MM.1S (cell line): ENCODE measurements at regions not wholly inside any gene's neighbourhood (a gene's known extent, or its start where the extent isn't known, plus 50 kb on each side); places are given as distances from the start of the nearest gene placed in this dataset.

Source experiments
- DNase-seq: peaks from one replicate; pipeline ENCODE4 v3.0.0-alpha.2; 2015
- H2AFZ ChIP-seq: fragments of 300-600 bp; sonication (generic); 2 replicates; pipeline ENCODE4 v1.6.0; 2016; ENCODE audit warnings: antibody characterized with exemption, low read length
- H3F3A ChIP-seq: fragments of 300-600 bp; sonication (generic); 2 replicates; pipeline ENCODE4 v1.6.1; 2016; ENCODE audit warnings: mild to moderate bottlenecking, antibody characterized with exemption, low read length, moderate library complexity, mixed read lengths; ENCODE audit not compliant: insufficient read depth
- H3K27ac ChIP-seq: fragments of 300-600 bp; sonication (generic); 2 replicates; pipeline ENCODE4 v1.5.1; 2016; ENCODE audit warnings: mild to moderate bottlenecking, low read length
- H3K27me3 ChIP-seq: fragments of 300-600 bp; sonication (generic); replicated peaks from 2 replicates; pipeline ENCODE4 v1.6.0; 2016; ENCODE audit warnings: low read length; ENCODE audit not compliant: insufficient read depth
- H3K36me3 ChIP-seq: fragments of 300-600 bp; sonication (generic); replicated peaks from 2 replicates; pipeline ENCODE4 v1.6.1; 2016; ENCODE audit warnings: mild to moderate bottlenecking, low read length, mixed read lengths; ENCODE audit not compliant: insufficient read depth
- H3K4me1 ChIP-seq: fragments of 300-600 bp; sonication (generic); 2 replicates; pipeline ENCODE4 v1.6.1; 2016; ENCODE audit warnings: low read length, mixed read lengths
- H3K4me2 ChIP-seq: fragments of 300-600 bp; sonication (generic); 2 replicates; pipeline ENCODE4 v1.6.0; 2016; ENCODE audit warnings: low read depth, low read length
- H3K4me3 ChIP-seq: fragments of 300-600 bp; sonication (generic); 2 replicates; pipeline ENCODE4 v1.5.1; 2016; ENCODE audit warnings: low read length, mixed read lengths
- H3K79me2 ChIP-seq: fragments of 300-600 bp; sonication (generic); 2 replicates; pipeline ENCODE4 v1.6.1; 2016; ENCODE audit warnings: mixed run types, low read length, mixed read lengths
- H3K9ac ChIP-seq: fragments of 300-600 bp; sonication (generic); 2 replicates; pipeline ENCODE4 v1.6.1; 2016; ENCODE audit warnings: low read length, mixed read lengths
- H3K9me2 ChIP-seq: fragments of 300-600 bp; sonication (generic); replicated peaks from 2 replicates; pipeline ENCODE4 v1.6.1; 2016; ENCODE audit warnings: mild to moderate bottlenecking, low read length, mixed read lengths; ENCODE audit not compliant: insufficient read depth
- H3K9me3 ChIP-seq: fragments of 300-600 bp; sonication (generic); replicated peaks from 2 replicates; pipeline ENCODE4 v1.6.1; 2016; ENCODE audit warnings: mild to moderate bottlenecking, low read length, mixed read lengths; ENCODE audit not compliant: insufficient read depth
- H4K20me1 ChIP-seq: fragments of 300-600 bp; sonication (generic); 2 replicates; pipeline ENCODE4 v1.6.1; 2016; ENCODE audit warnings: mild to moderate bottlenecking, low read length, moderate library complexity, mixed read lengths; ENCODE audit not compliant: insufficient read depth
- EZH2 ChIP-seq: fragments of 300-600 bp; sonication (generic); optimal IDR thresholded peaks from 2 replicates; pipeline ENCODE3; 2017; ENCODE audit warnings: low read depth, mild to moderate bottlenecking, antibody characterized with exemption, low read length, mixed read lengths
- EZH2phosphoT487 ChIP-seq: fragments of 300-600 bp; sonication (generic); IDR thresholded peaks from 2 replicates; pipeline ENCODE4 v1.6.1; 2018; ENCODE audit warnings: antibody characterized with exemption, low read length
- TF ChIP-seq, protein P1 (sequence below): fragments of 300-600 bp; sonication (generic); IDR thresholded peaks from 2 replicates; pipeline ENCODE4 v1.5.1; 2016; ENCODE audit warnings: antibody characterized with exemption, low read length, mixed read lengths

DNA sequence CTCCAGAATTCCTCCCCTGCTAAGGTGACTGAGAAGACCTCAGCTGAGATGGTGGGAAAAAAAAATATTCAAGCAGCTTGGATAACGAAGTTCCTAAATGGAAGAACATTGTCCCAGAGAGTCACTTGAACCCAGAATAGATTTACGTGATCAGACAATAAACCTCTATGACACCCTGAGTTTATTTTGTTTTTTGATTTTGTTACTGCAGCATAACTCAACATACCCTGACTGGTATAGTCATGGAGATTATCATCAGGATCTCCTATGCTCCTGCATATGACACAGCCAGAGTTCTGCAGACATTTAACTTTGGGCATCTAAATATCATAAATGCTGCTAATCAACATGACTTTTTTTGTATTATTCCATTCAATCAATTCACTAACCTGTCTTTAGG, 282.9 kb downstream of the RASEF start:
- Histone ChIP-seq H3K9ac (no peak overlapping the region), H3K4me3 (no peak overlapping the region), H3K27ac (no peak overlapping the region), H2AFZ (no peak overlapping the region), H3K36me3 (no peaks in the 10 kb centered on the region), H3K27me3 (no peaks in the 10 kb centered on the region), H3K79me2 (no peaks in the 10 kb centered on the region), H3F3A (no peaks in the 10 kb centered on the region), H3K9me3 (no peaks in the 10 kb centered on the region), H4K20me1 (no peaks in the 10 kb centered on the region), H3K9me2 (no peaks in the 10 kb centered on the region), H3K4me1 (no peaks in the 10 kb centered on the region), H3K4me2 (no peak overlapping the region)
- DNase-seq, result no peak
- TF ChIP-seq EZH2phosphoT487 (no peak), EZH2 (no peak)

DNA sequence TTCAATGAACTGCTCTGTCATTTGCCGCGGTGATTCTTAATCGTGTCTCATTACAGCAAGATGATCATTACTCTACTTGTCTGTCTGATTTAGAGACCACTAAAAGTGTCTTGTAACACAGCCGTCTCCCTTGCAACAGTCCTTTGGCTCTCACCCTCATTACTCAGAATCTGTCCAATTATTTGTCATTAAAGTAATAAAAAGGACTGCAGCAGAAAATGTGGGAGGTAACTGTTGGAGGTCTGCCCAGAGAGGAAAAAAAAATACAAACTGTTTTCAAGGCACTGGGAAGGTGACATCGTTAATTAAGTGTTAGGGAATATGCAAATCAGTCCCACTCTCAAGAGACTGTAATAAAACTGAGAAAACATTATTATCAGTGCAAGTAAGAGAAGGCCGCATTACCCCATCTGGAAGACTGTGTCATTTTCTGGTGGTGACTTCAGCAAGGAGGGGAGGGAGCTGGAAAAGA, 281.0 kb downstream of the RASEF start:
- Histone ChIP-seq H3K79me2 (no peaks in the 10 kb centered on the region), H3K4me2 (no peak overlapping the region), H3K4me1 (no peaks in the 10 kb centered on the region), H3K27ac (no peak overlapping the region), H3K9me3 (no peaks in the 10 kb centered on the region), H3F3A (no peaks in the 10 kb centered on the region), H3K9ac (no peak overlapping the region), H3K36me3 (no peaks in the 10 kb centered on the region), H4K20me1 (no peaks in the 10 kb centered on the region), H3K4me3 (no peak overlapping the region), H2AFZ (no peak overlapping the region), H3K9me2 (no peaks in the 10 kb centered on the region), H3K27me3 (no peaks in the 10 kb centered on the region)
- DNase-seq, result no peak
- TF ChIP-seq, protein P1, sequence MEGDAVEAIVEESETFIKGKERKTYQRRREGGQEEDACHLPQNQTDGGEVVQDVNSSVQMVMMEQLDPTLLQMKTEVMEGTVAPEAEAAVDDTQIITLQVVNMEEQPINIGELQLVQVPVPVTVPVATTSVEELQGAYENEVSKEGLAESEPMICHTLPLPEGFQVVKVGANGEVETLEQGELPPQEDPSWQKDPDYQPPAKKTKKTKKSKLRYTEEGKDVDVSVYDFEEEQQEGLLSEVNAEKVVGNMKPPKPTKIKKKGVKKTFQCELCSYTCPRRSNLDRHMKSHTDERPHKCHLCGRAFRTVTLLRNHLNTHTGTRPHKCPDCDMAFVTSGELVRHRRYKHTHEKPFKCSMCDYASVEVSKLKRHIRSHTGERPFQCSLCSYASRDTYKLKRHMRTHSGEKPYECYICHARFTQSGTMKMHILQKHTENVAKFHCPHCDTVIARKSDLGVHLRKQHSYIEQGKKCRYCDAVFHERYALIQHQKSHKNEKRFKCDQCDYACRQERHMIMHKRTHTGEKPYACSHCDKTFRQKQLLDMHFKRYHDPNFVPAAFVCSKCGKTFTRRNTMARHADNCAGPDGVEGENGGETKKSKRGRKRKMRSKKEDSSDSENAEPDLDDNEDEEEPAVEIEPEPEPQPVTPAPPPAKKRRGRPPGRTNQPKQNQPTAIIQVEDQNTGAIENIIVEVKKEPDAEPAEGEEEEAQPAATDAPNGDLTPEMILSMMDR, result no peak
- TF ChIP-seq EZH2phosphoT487 (no peak), EZH2 (no peak)

DNA sequence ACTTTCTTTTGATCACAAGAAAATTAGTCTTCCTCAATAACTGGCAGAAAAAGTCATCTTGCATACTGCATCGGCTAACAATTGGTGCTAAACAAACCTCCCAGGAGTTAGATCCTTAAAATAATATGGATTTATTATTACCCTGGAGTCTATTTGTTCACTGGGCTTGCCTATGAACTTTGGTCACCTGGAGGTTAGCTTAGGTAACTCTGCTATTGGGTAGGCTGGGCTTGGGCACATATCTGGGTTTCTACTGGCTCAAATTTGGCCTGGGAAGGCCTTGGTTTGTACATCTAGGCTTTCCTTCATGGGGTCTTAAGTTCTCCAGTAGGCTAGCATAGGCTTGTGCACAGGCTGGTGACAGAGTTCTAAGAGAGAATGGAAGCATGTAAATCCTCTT, 279.9 kb downstream of the RASEF start:
- Histone ChIP-seq H3K4me3 (no peak overlapping the region), H3F3A (no peaks in the 10 kb centered on the region), H3K36me3 (no peaks in the 10 kb centered on the region), H3K9ac (no peak overlapping the region), H3K4me1 (no peaks in the 10 kb centered on the region), H2AFZ (no peak overlapping the region), H3K9me3 (no peaks in the 10 kb centered on the region), H3K27ac (no peak overlapping the region), H3K4me2 (no peak overlapping the region), H3K9me2 (no peaks in the 10 kb centered on the region), H3K27me3 (no peaks in the 10 kb centered on the region), H3K79me2 (no peaks in the 10 kb centered on the region), H4K20me1 (no peaks in the 10 kb centered on the region)
- no peak for DNase-seq
- TF ChIP-seq, protein P1, result no peak
- TF ChIP-seq EZH2 (no peak), EZH2phosphoT487 (no peak)

DNA sequence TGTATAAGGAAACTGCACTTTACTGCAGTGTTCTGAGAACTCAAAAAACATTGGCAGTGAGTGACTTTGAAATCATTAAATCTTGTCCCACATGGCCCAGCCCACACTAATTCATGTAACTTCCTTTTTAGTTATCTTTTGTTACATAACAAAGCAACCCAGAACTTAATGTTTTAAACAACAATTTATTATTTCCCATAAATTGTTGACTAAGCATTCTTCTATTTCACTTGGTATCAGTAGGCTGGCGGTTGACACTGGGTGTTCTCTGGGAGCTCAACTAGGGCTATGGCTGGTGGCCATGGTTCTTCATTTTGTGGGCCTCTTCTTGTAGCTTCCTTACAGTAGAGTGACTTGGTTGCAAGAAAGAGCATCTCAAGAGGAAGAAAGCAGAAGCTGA, 278.4 kb downstream of the RASEF start:
- no peak overlapping the region for H3K4me3 ChIP-seq
- H3K9me3 ChIP-seq, result no peaks in the 10 kb centered on the region
- H4K20me1 ChIP-seq, result no peaks in the 10 kb centered on the region
- no peak overlapping the region for H3K27ac ChIP-seq
- H3K4me2 ChIP-seq, result no peak overlapping the region
- TF ChIP-seq EZH2 (no peak), EZH2phosphoT487 (no peak)
- TF ChIP-seq, protein P1, result no peak
- no peaks in the 10 kb centered on the region for H3K36me3 ChIP-seq
- DNase-seq, result no peak
- no peaks in the 10 kb centered on the region for H3F3A ChIP-seq
- no peaks in the 10 kb centered on the region for H3K79me2 ChIP-seq
- no peaks in the 10 kb centered on the region for H3K27me3 ChIP-seq
- H2AFZ ChIP-seq, result no peak overlapping the region
- H3K9ac ChIP-seq, result no peak overlapping the region
- no peaks in the 10 kb centered on the region for H3K4me1 ChIP-seq
- no peaks in the 10 kb centered on the region for H3K9me2 ChIP-seq
